HL-60 (cell line): ENCODE measurements at regions not wholly inside any gene's neighbourhood (a gene's known extent, or its start where the extent isn't known, plus 50 kb on each side); places are given as distances from the start of the nearest gene placed in this dataset.

Source experiments
- DNase-seq, 2 experiments: peaks; one replicate each; pipeline ENCODE4 v3.0.0-alpha.2; 2010 to 2020; ENCODE audit warnings: low read depth in 1 of 2, low spot score in 1 of 2
- H3K27ac ChIP-seq: fragments of 250-450 bp; sonication (Bioruptor Pico); replicated peaks from 2 replicates; pipeline ENCODE4 v1.5.1; 2020; ENCODE audit warnings: mild to moderate bottlenecking, moderate library complexity
- H3K27me3 ChIP-seq: fragments of 250-450 bp; sonication (Bioruptor Pico); 2 replicates; pipeline ENCODE4 v1.5.1; 2021; ENCODE audit warnings: mild to moderate bottlenecking, moderate library complexity; ENCODE audit not compliant: insufficient read depth, poor library complexity, severe bottlenecking
- H3K4me3 ChIP-seq: replicated peaks from 2 replicates; pipeline ENCODE4 v1.5.1; 2011; ENCODE audit warnings: mild to moderate bottlenecking, control low read depth, low read length; ENCODE audit not compliant: insufficient read depth
- GABPA ChIP-seq: IDR thresholded peaks from 2 replicates; pipeline ENCODE4 v1.6.1; 2012; ENCODE audit warnings: low read depth
- POLR2AphosphoS5 ChIP-seq: IDR thresholded peaks from 2 replicates; pipeline ENCODE4 v1.6.1; 2012; ENCODE audit warnings: low read depth
- SPI1 ChIP-seq: IDR thresholded peaks from 2 replicates; pipeline ENCODE4 v1.6.1; 2012; ENCODE audit warnings: low read depth, mild to moderate bottlenecking, borderline replicate concordance
- TF ChIP-seq, protein P1 (sequence below): IDR thresholded peaks from 2 replicates; pipeline ENCODE4 v1.6.1; 2012; ENCODE audit warnings: low read depth; ENCODE audit not compliant: insufficient replicate concordance
- TF ChIP-seq, protein P2 (sequence below): IDR thresholded peaks from one replicate; pipeline ENCODE4 v1.5.1; 2011; ENCODE audit warnings: low read length, control low read depth, inconsistent platforms; ENCODE audit not compliant: insufficient read depth

DNA sequence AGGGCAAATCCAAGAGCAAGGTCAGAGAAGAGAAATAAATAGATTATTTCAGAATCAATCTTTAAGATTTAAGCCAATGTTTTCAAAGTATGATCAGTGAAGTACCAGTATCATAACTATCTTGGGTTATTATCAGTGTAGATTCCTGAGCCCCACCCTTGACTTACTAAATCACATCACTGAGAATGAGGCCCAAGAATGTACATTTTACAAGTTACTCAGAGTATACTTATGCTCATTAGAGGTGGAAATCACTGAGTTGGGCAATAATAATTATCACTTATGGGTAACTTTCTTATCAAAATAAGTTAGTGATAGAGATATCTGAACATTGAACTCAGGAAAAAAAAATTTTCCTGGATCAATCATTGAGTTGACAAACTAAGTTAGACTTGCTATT is 121.6 kb upstream of the NOCT start:
- no peak for TF ChIP-seq SPI1
- TF ChIP-seq, protein P1, sequence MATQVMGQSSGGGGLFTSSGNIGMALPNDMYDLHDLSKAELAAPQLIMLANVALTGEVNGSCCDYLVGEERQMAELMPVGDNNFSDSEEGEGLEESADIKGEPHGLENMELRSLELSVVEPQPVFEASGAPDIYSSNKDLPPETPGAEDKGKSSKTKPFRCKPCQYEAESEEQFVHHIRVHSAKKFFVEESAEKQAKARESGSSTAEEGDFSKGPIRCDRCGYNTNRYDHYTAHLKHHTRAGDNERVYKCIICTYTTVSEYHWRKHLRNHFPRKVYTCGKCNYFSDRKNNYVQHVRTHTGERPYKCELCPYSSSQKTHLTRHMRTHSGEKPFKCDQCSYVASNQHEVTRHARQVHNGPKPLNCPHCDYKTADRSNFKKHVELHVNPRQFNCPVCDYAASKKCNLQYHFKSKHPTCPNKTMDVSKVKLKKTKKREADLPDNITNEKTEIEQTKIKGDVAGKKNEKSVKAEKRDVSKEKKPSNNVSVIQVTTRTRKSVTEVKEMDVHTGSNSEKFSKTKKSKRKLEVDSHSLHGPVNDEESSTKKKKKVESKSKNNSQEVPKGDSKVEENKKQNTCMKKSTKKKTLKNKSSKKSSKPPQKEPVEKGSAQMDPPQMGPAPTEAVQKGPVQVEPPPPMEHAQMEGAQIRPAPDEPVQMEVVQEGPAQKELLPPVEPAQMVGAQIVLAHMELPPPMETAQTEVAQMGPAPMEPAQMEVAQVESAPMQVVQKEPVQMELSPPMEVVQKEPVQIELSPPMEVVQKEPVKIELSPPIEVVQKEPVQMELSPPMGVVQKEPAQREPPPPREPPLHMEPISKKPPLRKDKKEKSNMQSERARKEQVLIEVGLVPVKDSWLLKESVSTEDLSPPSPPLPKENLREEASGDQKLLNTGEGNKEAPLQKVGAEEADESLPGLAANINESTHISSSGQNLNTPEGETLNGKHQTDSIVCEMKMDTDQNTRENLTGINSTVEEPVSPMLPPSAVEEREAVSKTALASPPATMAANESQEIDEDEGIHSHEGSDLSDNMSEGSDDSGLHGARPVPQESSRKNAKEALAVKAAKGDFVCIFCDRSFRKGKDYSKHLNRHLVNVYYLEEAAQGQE: no peak
- no peak for TF ChIP-seq POLR2AphosphoS5
- TF ChIP-seq, protein P2, sequence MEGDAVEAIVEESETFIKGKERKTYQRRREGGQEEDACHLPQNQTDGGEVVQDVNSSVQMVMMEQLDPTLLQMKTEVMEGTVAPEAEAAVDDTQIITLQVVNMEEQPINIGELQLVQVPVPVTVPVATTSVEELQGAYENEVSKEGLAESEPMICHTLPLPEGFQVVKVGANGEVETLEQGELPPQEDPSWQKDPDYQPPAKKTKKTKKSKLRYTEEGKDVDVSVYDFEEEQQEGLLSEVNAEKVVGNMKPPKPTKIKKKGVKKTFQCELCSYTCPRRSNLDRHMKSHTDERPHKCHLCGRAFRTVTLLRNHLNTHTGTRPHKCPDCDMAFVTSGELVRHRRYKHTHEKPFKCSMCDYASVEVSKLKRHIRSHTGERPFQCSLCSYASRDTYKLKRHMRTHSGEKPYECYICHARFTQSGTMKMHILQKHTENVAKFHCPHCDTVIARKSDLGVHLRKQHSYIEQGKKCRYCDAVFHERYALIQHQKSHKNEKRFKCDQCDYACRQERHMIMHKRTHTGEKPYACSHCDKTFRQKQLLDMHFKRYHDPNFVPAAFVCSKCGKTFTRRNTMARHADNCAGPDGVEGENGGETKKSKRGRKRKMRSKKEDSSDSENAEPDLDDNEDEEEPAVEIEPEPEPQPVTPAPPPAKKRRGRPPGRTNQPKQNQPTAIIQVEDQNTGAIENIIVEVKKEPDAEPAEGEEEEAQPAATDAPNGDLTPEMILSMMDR: no peak
- TF ChIP-seq GABPA: no peak
- Histone ChIP-seq H3K27ac (no peak overlapping the region), H3K27me3 (no peaks in the 10 kb centered on the region), H3K4me3 (no peak overlapping the region)
- no peak for DNase-seq

DNA sequence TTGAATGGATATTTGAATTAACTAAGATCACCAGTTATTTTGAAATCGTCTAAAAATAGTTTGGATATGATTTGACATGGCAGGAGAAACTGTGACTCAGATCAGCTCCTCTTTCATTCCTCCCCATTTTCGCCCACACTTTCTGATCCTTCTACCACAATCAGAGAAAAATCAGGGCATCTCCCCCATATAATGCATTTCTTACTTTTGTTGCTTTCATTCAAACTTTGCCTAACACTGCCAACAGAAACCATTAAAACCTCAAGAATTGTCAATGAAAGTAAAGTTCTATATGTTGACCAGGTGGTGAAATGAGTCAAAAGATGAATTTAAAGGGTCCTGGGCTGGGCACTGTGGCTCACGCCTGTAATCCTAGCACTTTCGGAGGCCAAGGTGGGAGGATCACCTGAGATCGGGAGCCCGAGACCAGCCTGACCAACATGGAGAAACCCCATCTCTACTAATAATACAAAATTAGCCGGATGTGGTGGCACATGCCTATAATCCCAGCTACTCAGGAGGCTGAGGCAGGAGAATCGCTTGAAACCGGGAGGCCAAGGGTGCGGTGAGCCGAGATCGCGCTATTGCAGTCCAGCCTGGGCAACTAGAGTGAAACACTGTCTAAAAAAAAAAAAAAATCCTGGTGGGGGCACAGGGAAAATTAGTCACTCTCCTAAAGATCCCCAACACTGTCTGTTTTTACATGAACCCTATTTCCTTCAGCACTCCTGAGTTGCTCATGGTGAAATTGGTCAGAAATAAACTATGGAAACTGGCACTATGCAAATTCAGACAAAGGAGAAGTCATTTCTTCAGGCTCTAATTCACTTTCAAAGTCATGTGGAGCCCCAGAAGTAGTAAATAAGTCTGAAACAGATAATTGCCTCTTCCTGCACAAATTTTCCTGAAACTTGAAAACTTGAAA is 122.8 kb upstream of the NOCT start:
- Histone ChIP-seq H3K4me3 (no peak overlapping the region), H3K27me3 (no peaks in the 10 kb centered on the region), H3K27ac (no peak overlapping the region)
- no peak for TF ChIP-seq POLR2AphosphoS5
- no peak for TF ChIP-seq GABPA
- TF ChIP-seq, protein P1: no peak
- TF ChIP-seq, protein P2: no peak
- TF ChIP-seq SPI1: no peak
- DNase-seq: no peak

DNA sequence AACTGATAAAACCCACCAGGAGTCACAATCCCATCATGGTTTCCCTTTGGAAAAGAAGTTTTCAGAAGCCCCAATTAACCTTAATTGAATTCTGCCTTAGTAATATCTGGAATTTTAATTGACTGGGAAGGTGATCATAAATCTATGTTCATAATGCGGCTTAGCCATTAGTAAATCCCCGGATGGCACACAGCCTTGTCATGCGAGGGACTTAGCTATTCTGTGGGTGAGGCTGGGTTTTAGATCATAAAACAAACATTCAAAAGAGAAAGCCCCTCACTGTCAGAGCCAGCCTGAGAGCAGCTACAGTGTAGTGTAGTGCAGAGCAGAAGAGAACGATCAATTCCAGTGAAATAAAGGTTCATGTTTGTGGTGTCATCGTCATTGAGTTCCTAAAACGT is 124.0 kb upstream of the NOCT start:
- TF ChIP-seq GABPA: no peak
- TF ChIP-seq, protein P2: no peak
- no peak for TF ChIP-seq SPI1
- no peak for TF ChIP-seq POLR2AphosphoS5
- TF ChIP-seq, protein P1: no peak
- no peak overlapping the region for H3K27ac ChIP-seq
- DNase-seq: no peak
- no peaks in the 10 kb centered on the region for H3K27me3 ChIP-seq
- H3K4me3 ChIP-seq: no peak overlapping the region
